ENCODE measurements at regions not wholly inside any gene's neighbourhood (a gene's known extent, or its start where the extent isn't known, plus 50 kb on each side); places are given as distances from the start of the nearest gene placed in this dataset.
"Not testable (repeated sequence)": the region's sequence is repeated elsewhere in the genome, so short reads cannot be mapped to it uniquely, and the experiment has no call there.

DNA sequence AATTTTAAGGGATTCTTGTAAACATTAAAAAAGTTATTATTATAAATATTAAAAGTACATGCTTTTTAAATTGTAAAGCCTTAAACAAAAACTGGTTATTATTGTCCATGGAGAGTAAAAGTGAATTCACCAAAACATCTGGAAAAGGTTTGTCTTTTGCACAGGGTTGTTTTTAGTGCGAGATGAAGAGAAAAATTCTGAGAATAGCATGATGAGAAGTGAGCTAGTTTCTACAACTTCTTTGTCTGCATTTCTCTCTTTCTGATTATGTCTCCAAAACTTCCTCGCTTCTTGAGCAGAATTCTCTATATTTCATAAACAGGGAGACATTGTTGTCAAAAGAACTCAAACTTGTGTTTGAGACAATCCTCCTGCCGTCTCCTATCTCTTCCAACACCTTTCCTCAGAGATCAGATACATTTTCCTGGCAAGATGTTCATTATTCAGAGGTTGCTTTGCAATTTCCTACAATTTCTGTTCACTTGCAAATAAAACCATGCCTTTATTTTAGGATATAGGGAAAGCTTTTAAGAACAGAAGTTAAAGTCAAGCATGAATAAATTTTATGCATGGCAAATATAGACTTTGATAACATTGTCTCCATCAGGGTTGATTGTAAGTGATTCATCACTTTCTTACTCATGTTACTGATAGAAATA, 372.1 kb upstream of the NPVF start:
- Histone ChIP-seq H4K20me1 (replicated peaks; ENCODE audit: control insufficient read depth, extremely low read depth, insufficient read depth, low read length) (no peaks in the 10 kb centered on the region), H3K27me3 (ENCODE audit: control insufficient read depth in 2 of 2, insufficient read depth in 2 of 2, low read length in 2 of 2) (no peaks in the 10 kb centered on the region), H3K79me2 (ENCODE audit: control insufficient read depth, insufficient read depth, low read length) (no peaks in the 10 kb centered on the region), H3K4me3 (replicated peaks in 1 of 3; ENCODE audit: insufficient read depth in 1 of 3, low read depth in 1 of 3, low read length in 3 of 3) (no peak overlapping the region), H3K9ac (replicated peaks; ENCODE audit: extremely low read depth, insufficient read depth, low read length) (no peak overlapping the region), H3K4me1 (ENCODE audit: control insufficient read depth, extremely low read depth, insufficient read depth, low read length) (no peaks in the 10 kb centered on the region), H3K9me3 (replicated peaks; ENCODE audit: control insufficient read depth, insufficient read depth, low read length) (no peaks in the 10 kb centered on the region), H3K4me2 (ENCODE audit: insufficient read depth, low read length) (no peak overlapping the region), H2AFZ (ENCODE audit: low read depth, low read length) (no peak overlapping the region), H3K27ac (ENCODE audit: insufficient read depth, low read depth, low read length) (no peak overlapping the region), H3K9me1 (replicated peaks; ENCODE audit: control insufficient read depth, extremely low read depth, insufficient read depth, low read length) (no peaks in the 10 kb centered on the region), H3K36me3 (ENCODE audit: control insufficient read depth in 2 of 2, extremely low read depth in 1 of 2, insufficient read depth in 2 of 2, low read length in 2 of 2) (no peaks in the 10 kb centered on the region)
- DNase-seq (ENCODE audit: low read depth, low spot score) (no peak), FAIRE-seq (no peak)
- POLR2A ChIA-PET: no interaction called here
- no TSS peak for BruUV-seq (replicated peaks)
- dilution Hi-C loops (cut with MboI; ENCODE audit: extremely low pct_ligation_motif_present, low sequenced_read_pairs): no loop called here
- CTCF ChIA-PET: no interaction called here
- intact Hi-C loops (cut with micrococcal nuclease): no loop called here
- no peak for TF ChIP-seq EZH2 (IDR thresholded peaks at IDR 0.05; ENCODE audit: borderline replicate concordance, low read depth, low read length, severe bottlenecking)
- TF ChIP-seq POLR2AphosphoS5 (IDR thresholded peaks at IDR 0.05; ENCODE audit: insufficient read depth, low read depth, low read length): no peak
- no peak for TF ChIP-seq JUN (IDR thresholded peaks at IDR 0.05; ENCODE audit: borderline replicate concordance, insufficient read depth, insufficient read length, low read depth)
- no peak for TF ChIP-seq MYC (IDR thresholded peaks at IDR 0.05; ENCODE audit: low read depth, low read length)
- no peak for TF ChIP-seq GATA2 (IDR thresholded peaks at IDR 0.05; ENCODE audit: insufficient read depth, insufficient read length, low read depth, low read length)
- TF ChIP-seq, protein P1, sequence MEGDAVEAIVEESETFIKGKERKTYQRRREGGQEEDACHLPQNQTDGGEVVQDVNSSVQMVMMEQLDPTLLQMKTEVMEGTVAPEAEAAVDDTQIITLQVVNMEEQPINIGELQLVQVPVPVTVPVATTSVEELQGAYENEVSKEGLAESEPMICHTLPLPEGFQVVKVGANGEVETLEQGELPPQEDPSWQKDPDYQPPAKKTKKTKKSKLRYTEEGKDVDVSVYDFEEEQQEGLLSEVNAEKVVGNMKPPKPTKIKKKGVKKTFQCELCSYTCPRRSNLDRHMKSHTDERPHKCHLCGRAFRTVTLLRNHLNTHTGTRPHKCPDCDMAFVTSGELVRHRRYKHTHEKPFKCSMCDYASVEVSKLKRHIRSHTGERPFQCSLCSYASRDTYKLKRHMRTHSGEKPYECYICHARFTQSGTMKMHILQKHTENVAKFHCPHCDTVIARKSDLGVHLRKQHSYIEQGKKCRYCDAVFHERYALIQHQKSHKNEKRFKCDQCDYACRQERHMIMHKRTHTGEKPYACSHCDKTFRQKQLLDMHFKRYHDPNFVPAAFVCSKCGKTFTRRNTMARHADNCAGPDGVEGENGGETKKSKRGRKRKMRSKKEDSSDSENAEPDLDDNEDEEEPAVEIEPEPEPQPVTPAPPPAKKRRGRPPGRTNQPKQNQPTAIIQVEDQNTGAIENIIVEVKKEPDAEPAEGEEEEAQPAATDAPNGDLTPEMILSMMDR (IDR thresholded peaks at IDR 0.05; ENCODE audit: extremely low read depth in 1 of 2, insufficient read depth in 1 of 2, low read depth in 1 of 2, low read length in 2 of 2): no peak
- no peak for TF ChIP-seq FOS (IDR thresholded peaks at IDR 0.05; ENCODE audit: borderline replicate concordance, insufficient read depth, low read length)
- TF ChIP-seq, protein P2, sequence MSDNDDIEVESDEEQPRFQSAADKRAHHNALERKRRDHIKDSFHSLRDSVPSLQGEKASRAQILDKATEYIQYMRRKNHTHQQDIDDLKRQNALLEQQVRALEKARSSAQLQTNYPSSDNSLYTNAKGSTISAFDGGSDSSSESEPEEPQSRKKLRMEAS (IDR thresholded peaks at IDR 0.05; ENCODE audit: insufficient read depth, insufficient read length): no peak
- TF ChIP-seq POLR2A (IDR thresholded peaks at IDR 0.05; ENCODE audit: low read depth, low read length): no peak

DNA sequence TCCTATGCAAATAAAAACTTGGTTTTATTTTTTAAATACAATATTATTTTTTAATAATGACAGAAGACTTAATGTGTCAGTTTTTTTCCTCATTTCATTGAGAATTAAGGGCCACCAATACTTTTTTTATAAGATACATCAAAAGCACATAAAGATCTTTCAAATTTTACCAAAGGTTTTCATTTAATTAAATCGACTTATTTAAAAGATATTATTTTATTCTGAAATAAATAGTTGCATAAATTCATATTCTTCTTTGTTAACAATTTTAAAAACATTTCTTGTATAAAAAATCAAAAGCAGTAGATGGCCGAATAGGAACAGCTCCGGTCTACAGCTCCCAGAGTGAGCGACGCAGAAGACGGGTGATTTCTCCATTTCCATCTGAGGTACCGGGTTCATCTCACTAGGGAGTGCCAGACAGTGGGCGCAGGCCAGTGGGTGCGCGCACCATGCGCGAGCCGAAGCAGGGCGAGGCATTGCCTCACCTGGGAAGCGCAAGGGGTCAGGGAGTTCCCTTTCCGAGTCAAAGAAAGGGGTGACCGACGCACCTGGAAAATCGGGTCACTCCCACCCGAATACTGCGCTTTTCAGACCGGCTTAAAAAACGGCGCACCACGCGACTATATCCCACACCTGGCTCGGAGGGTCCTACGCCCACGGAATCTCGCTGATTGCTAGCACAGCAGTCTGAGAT, 374.6 kb upstream of the NPVF start:
- H3K9me3 ChIP-seq (replicated peaks; ENCODE audit: control insufficient read depth, insufficient read depth, low read length); H3K4me3 ChIP-seq (replicated peaks in 1 of 3; ENCODE audit: insufficient read depth in 1 of 3, low read depth in 1 of 3, low read length in 3 of 3); BruUV-seq (replicated peaks); H4K20me1 ChIP-seq (replicated peaks; ENCODE audit: control insufficient read depth, extremely low read depth, insufficient read depth, low read length); H3K4me1 ChIP-seq (ENCODE audit: control insufficient read depth, extremely low read depth, insufficient read depth, low read length); intact Hi-C loops (cut with micrococcal nuclease); H3K9ac ChIP-seq (replicated peaks; ENCODE audit: extremely low read depth, insufficient read depth, low read length); H3K9me1 ChIP-seq (replicated peaks; ENCODE audit: control insufficient read depth, extremely low read depth, insufficient read depth, low read length); POLR2A ChIA-PET; H3K36me3 ChIP-seq (ENCODE audit: control insufficient read depth in 2 of 2, extremely low read depth in 1 of 2, insufficient read depth in 2 of 2, low read length in 2 of 2); DNase-seq (ENCODE audit: low read depth, low spot score); H3K79me2 ChIP-seq (ENCODE audit: control insufficient read depth, insufficient read depth, low read length); dilution Hi-C loops (cut with MboI; ENCODE audit: extremely low pct_ligation_motif_present, low sequenced_read_pairs); H2AFZ ChIP-seq (ENCODE audit: low read depth, low read length); CTCF ChIA-PET; H3K27ac ChIP-seq (ENCODE audit: insufficient read depth, low read depth, low read length); FAIRE-seq; H3K4me2 ChIP-seq (ENCODE audit: insufficient read depth, low read length); H3K27me3 ChIP-seq (ENCODE audit: control insufficient read depth in 2 of 2, insufficient read depth in 2 of 2, low read length in 2 of 2): not testable (repeated sequence)

DNA sequence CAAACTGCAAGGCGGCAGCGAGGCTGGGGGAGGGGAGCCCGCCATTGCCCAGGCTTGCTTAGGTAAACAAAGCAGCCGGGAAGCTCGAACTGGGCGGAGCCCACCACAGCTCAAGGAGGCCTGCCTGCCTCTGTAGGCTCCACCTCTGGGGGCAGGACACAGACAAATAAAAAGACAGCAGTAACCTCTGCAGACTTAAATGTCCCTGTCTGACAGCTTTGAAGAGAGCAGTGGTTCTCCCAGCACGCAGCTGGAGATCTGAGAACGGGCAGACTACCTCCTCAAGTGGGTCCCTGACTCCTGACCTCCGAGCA, 375.1 kb upstream of the NPVF start:
- H2AFZ ChIP-seq (ENCODE audit: low read depth, low read length); FAIRE-seq; H3K4me2 ChIP-seq (ENCODE audit: insufficient read depth, low read length); H3K79me2 ChIP-seq (ENCODE audit: control insufficient read depth, insufficient read depth, low read length); H3K9me3 ChIP-seq (replicated peaks; ENCODE audit: control insufficient read depth, insufficient read depth, low read length); H3K27ac ChIP-seq (ENCODE audit: insufficient read depth, low read depth, low read length); BruUV-seq (replicated peaks); intact Hi-C loops (cut with micrococcal nuclease); H4K20me1 ChIP-seq (replicated peaks; ENCODE audit: control insufficient read depth, extremely low read depth, insufficient read depth, low read length); DNase-seq (ENCODE audit: low read depth, low spot score); H3K9ac ChIP-seq (replicated peaks; ENCODE audit: extremely low read depth, insufficient read depth, low read length); CTCF ChIA-PET; dilution Hi-C loops (cut with MboI; ENCODE audit: extremely low pct_ligation_motif_present, low sequenced_read_pairs); H3K4me3 ChIP-seq (replicated peaks in 1 of 3; ENCODE audit: insufficient read depth in 1 of 3, low read depth in 1 of 3, low read length in 3 of 3); POLR2A ChIA-PET; H3K9me1 ChIP-seq (replicated peaks; ENCODE audit: control insufficient read depth, extremely low read depth, insufficient read depth, low read length); H3K27me3 ChIP-seq (ENCODE audit: control insufficient read depth in 2 of 2, insufficient read depth in 2 of 2, low read length in 2 of 2); H3K36me3 ChIP-seq (ENCODE audit: control insufficient read depth in 2 of 2, extremely low read depth in 1 of 2, insufficient read depth in 2 of 2, low read length in 2 of 2); H3K4me1 ChIP-seq (ENCODE audit: control insufficient read depth, extremely low read depth, insufficient read depth, low read length): not testable (repeated sequence)
